Skin of body (tissue), 1 donor: ENCODE measurements at regions not wholly inside any gene's neighbourhood (a gene's known extent, or its start where the extent isn't known, plus 50 kb on each side); places are given as distances from the start of the nearest gene placed in this dataset.
"Not testable (repeated sequence)": the region's sequence is repeated elsewhere in the genome, so short reads cannot be mapped to it uniquely, and the experiment has no call there.

Experiments used
- DNase-seq: peaks from one replicate; lab custom pipeline; 2025; lab: John Stamatoyannopoulos, UW

DNA sequence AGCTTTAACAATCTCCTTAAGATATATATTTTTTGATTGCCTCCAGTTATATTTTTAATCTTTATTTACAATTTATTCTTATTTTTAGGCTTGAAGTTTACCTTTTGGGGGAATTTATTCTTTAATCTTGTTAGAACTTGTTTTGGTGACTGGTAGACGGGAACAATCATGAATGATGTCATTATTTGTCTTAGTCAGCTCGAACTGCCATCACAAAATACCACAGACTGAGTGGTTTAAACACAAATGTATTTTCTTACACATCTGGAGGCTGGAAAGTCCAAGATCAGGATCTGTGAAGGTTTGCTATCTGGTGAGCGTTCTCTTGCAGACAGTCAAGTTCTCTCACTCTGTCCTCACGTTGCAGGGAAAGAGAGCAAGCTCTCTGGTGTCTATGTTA lies 639.5 kb upstream of the SEMA6D start:
- DNase-seq: not testable (repeated sequence)

DNA sequence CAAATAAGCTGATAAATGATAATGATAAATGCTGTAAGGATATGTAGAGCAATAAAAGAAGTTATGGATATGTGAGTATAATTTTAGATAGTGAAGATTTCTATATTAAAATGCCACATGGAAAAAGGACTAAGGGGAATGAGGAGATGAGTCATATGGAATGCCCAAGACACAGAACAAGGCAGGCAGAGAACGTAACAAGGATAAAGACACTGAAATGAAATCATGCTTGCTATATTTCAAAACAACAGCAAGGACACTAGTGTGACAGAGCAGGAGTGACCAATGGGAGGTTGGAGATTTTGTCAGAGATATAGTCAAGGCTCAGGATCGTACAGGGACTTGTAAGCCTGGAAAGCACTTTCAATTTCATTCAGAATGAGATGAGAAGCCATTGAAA lies 621.5 kb upstream of the SEMA6D start:
- DNase-seq: no peak

DNA sequence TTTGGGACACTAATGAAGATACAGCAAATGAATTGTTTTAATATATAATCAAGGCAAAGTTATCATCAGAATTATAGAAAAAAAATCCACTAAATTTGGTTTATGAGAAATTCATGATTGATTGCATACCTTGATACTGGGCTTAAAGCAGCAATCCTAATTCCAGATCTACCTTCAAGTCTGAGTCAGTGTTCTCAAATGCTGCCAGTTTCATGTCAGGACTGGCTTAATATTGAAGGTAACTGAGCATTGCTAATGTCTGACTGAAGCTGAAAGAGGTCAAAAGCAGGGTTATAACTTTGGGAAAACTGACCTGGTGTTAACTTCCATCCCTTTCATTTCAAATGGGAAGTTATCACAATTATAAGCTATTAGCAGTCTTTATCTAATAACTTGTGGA lies 618.8 kb upstream of the SEMA6D start:
- not testable (repeated sequence) for DNase-seq

DNA sequence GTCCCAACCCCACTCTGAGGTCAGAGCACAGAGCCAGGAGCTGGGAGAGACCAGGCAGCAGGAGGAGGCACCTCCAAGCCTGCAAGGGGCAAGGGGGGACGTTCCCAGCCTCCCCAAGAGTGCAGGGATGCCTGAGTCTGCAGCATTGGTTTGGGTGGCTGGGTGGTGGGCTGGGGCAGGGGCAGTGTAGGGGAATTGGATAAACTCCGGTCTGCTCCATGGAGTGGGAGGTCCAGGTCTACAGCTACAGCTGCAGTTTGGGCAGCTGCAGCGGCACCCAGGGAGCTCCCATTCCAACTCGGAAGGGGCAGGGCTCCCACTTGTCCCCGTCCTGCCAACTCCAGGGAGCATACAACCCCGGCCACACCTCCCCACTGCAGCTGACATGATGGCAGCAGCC lies 617.5 kb upstream of the SEMA6D start:
- DNase-seq: not testable (repeated sequence)

DNA sequence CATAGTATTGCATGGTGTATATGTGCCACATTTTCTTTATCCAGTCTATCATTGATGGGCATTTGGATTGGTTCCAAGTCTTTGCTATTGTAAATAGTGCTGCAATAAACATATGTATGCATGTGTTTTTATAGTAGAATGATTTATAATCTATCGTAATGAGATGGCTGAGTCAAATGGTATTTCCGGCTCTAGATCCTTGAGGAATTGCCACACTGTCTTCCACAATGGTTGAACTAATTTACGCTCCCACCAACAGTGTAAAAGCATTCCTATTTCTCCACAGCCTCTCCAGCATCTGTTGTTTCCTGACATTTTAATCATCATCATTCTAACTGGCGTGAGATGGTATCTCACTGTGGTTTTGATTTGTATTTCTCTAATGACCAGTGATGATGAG lies 608.5 kb upstream of the SEMA6D start:
- not testable (repeated sequence) for DNase-seq

DNA sequence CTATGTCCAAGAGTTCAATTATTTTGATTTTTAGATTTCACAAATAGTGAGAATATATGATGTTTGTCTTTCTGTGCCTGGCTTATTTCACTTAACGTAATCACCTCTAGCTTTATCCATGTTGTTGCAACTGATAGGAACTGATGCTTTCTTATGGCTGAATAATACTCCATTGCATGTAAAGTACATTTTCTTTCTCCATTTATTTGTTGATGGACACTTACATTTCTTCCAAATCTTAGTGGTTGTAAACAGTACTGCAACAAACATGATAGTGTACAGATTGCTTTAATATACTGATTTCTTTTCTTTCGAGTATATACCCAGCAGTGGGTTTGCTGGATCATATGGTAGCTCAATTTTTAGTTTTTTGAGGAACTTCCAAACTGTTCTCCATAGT lies 600.6 kb upstream of the SEMA6D start:
- no peak for DNase-seq

DNA sequence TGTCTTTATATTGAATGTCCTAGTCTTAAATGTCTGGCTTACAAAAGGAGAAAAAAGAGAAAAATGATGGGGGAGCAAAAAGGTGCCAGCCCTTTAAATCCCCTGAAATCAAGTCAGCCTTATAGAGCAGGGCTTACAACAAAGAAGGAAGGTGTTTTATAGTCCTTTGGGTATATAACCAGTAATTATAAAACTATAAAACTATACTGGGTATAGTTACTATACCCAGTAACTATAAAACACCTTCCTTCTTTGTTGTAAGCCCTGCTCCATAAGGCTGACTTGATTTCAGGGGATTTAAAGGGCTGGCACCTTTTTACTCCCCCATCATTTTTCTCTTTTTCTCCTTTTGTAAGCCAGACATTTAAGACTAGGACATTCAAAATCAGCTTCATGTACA lies 598.0 kb upstream of the SEMA6D start:
- DNase-seq: no peak

DNA sequence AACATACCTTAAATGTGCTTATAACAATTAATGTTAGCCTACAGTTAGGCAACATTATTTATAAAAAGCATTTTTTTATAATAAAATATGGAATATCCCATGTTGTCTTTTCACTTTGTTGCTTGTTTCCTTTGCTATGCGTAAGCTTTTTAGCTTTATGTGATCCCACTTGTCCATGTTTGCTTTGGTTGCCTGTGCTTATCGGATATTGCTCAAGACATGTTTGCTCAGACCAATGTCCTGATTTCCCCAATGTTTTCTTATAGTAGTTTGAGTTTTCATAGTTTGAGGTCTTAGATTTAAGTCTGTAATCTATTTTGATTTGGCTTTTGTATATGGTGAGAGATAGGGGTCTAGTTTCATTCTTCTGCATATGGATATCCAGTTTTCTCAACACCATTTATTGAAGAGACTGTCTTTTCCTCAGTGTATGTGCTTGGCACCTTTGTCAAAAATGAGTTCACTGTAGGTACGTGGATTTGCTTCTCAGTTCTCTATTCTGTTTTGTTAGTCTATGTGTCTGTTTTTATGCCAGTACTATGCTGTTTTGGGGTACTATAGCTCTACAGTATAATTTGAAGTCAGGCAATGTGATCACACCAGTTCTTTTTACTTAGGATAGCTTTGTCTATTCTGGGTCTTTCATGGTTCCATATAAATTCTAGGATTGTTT lies 592.7 kb upstream of the SEMA6D start:
- DNase-seq: no peak

DNA sequence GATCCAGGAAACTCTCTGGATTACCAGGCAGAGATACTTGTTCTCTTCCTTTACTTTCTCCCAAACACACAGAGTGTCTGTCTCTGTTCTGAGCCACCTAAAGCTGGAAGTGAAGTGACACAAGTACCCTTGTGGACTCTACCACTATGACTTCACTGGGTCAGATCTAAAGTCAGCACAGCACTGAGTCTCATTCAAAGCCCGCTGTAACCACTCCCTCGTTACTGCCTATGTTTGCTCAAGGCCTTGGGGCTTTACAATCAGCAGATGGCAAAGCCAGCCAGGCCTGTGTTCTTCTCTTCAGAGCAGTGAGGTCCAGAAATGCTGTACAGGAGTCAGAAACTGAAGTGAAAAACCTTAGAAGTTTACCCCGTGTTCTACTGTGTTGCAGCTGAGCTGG lies 588.3 kb upstream of the SEMA6D start:
- no peak for DNase-seq

DNA sequence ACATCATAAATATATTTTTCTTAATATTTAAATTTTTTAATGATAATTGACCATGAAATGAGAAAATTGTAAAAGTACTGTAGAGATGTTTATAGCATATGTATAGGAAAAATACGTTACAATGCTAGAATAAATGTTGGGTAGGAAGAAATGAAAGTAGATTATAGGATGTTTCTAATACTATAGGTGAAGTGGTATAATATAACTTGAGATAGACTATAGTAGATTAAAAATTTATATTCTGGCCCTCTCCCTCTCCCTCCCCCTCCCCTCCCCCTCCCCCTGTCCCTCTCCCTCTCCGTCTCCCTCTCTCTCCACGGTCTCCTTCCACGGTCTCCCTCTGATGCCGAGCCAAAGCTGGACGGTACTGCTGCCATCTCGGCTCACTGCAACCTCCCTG lies 585.9 kb upstream of the SEMA6D start:
- DNase-seq: not testable (repeated sequence)

DNA sequence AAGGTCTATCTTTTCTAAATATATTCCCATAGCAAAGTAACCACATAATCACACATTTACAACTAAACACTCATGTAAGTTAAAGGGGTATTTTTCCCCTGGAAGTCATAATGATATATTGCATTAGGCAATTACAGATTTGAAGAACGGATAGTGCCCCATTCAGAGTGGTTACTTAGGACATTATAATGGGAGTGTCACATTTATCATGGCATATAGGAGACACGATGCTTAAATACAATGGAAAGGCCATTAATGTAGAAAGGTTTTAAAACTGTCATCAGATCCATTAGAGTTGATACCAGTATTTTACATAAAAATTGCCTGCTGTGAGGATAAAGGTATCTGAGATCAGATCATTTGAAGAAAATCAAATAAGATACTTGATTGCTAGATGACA lies 582.0 kb upstream of the SEMA6D start:
- DNase-seq: no peak

DNA sequence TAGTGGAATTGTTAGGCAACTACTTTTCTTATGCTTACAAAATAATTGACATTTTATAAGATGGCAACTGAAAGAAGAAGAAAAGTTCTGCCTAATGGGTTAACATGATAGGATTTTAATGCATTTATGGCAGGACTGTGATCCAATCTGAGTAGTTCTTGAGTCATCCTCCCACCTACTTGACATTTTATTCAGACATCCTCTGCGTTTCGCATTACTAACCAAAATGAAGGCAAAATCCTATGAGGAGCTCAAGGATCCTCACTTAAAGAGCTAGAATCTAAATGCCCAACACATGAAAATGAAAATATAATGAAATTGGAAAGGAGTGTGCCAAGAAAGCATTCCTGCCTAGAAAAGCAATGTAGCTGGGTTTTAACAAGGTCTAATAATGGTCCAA lies 581.1 kb upstream of the SEMA6D start:
- DNase-seq: no peak

DNA sequence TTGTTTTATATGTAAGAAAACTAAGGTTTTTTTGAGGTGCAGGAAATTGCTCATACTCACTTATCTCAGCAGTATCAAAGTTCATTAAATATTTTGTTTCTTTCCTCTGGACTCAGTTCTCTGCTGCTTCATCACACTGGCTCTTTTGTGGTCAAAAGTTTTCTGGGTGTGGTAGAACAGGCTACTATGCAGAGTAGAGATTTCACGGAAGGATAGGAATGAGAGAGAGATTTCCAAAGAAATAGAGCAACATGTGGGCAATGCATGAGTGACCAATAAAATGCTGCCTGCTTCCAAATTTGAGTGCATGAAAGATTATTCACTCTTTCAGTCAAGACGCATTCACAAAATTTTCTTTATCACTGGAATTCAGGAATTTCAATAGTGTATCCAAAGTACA lies 577.3 kb upstream of the SEMA6D start:
- DNase-seq: no peak

DNA sequence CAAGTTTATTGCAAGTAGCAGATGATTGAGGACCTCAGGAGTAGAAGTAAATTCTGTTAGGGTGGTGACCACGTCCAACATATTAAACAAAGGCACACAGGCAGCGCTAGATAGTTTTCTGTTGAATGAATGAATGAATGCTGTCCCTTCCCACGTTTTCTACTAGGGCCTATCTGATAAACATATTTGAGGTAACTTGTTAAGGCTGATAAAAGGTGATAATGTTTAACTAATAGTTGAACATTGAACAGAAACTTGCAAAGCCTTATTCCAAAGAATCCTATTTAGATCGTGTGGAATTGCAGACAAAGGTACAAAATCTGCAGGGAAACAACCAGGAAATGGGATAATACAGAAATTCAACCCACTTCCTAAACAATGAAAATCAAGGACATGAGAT lies 559.5 kb upstream of the SEMA6D start:
- DNase-seq: no peak

DNA sequence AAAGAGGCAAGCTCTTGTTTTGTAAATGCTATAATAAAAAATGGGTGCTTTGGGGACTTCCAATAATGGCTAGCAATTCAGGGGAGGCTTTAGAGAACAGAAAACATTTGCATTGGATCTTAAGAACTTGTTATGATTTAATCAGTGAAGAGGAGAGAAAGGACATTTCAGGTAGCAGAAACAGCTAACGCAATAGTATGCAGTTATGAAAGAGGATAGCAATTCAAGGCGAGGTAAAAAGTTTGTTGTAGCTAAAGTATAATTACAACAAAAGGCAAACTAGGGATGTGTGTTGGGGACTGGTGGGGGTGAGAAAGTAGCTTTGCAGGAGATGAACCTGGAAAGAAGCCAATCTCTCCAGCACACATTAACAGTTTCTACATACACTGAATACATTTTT lies 558.7 kb upstream of the SEMA6D start:
- DNase-seq: no peak

DNA sequence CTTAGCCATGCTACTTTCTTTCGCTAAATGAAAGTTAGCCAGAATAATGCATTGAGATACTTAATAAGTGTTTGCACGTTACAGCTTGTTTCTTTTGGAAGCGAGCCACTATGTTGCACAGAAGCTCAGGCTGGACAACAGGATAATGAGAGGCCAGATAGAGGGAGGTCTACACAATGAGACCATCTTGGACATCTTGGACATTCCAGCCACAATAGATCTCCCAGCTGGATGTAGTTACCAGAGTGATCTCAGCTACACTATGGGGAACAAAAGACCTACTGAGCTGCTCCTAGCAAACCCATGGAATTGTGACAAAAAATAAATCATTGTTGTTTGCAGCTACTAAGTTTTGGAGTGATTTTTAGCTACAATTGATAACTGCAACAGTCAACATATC lies 540.1 kb upstream of the SEMA6D start:
- DNase-seq: no peak

DNA sequence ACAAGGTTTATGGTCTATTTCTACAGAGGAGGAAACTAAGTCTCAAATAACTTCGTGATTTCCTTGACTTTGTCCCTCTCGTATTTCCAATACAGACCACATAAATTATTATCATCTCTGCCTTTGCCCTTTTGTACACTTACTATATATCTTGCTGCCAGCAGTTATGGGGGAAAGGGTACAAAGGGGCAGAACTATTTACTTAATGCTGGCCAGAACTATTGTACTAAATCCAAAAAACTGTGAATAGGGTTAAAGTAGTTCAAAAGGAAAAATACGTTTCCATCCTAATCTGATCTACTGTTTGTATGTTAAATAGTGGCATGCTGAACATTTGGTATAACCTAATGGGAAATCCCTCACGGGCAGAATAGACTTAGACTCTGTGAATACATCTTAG lies 537.3 kb upstream of the SEMA6D start:
- no peak for DNase-seq

DNA sequence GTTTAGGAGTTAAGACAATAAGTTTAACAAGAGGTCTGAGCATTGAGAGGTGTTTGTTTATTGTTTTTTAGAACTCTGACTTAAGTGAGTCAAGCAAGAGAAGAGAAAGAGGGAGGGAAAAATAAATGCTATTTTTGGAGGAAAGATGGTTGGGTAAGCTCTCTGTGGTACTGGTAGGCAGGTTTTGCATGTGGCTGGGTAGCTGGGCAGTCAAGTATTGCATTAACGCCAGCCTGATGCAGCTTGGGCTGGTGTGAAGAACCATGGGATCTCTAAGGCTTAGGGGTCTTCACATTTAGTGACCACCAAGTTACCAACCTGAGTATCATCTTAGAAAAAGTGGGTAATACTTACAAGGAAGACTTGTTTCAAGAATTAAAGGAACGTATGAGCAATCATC lies 534.5 kb upstream of the SEMA6D start:
- no peak for DNase-seq

DNA sequence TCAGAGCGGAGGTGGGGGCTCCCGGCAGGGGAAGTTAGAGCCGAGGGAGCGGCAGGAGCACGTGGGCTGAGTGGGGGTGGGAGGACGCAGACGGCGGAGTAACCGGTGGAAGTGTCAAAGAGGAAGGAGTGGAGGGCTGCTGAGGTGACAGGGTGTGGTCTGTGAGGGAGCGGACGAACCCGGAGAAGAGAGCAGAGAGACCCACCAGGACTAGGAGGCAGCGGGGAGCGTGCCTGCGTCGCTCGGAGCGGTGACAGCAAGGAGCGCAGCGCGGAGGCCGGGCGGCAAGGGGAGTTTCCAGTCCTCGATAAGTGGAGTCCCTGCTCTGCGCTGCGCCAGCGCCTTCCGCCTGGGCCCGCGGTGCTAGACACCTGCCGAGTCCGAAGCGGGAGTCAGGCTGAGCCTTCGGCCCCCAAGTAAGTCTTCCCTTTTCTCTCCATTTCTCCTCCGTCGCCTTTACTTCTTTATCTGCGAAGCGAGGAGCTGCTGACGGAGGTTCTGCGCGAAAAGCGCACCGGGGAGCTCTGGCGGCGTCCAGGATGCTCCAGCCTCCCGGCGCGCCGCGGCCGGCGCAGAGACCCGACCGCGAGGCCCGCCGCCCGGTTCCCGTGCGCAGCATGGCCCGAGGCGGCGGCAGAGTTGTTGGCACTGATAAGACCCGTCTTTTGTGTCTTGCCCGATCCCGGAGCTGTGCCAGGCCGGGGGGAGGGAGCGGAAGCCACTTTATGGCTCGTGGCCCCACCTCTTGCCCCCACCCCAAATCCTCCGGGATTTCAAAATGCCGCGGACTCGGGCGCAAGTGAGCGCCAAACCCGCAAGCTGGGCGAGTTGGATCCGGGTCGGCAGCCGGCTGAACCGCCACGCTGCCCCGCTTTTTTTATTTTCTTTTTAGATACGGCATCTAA lies 533.0 kb upstream of the SEMA6D start:
- DNase-seq: no peak

DNA sequence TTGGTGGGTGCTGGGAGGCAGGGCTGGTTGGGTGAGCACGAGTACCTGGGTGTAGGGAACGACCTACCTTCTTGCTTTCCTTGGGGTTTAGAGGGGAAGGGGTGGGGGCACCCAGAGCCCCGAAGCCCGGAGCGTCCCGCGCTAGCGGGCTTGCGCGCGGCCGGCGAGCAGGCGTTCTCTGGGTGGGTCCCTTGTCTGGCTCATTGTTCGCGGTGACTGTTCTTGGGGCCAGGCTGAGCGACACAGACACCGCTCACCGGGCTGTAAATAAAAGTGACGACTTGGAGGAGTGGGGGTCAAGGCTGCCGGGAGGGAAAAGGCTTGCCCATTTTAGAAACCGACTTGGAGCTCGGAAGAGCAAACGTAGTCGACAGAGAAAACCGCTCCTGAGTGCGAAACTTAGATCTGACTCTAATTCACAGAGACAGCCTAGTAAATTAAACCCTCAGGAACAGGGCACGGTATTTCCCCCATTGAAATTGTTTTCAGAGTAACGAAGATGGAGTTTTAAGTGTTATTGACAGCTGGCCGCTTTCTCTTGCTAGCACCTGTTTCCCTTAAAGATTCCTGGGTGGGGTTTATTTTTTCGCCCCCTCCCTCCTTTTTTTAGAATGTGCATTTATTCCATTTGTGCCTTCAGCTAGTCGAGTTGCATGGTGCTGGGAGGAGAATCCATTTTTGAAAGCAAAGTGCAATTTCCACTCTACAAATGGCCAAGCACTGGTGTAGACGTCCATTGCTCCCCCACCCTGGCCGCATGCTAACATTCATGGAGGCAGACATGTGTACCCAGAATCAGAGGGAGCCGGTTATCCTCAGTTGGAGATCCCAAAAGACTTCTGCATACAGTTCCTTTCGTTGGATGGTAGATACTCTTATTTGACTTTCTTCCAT lies 532.1 kb upstream of the SEMA6D start:
- no peak for DNase-seq

DNA sequence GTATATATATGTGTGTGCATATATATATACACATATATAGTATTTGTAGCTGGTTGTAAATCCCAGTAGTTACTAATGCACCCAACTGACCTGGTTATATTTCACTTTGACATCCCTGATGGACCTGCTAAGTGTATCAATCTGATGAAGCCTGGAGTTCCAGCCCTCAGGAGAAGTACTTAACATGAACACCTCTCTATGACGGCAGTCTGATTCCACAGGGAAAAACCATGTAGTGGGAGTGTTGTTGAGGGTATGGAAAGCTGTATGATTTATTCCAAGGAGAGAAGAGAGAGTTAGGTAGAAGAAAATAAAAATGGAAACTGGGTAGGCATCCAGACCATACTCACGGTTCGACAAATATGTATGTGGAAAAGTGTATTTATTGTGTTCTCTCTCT lies 531.2 kb upstream of the SEMA6D start:
- no peak for DNase-seq
